Immature natural killer cell (primary cell): ENCODE measurements at regions not wholly inside any gene's neighbourhood (a gene's known extent, or its start where the extent isn't known, plus 50 kb on each side); places are given as distances from the start of the nearest gene placed in this dataset.

Experiments
- DNase-seq, 3 donors: peaks; one replicate each; pipeline ENCODE4 v3.0.0; 2022; ENCODE audit warnings: mixed read lengths in 1 of 3
- H3K27ac Mint-ChIP-seq, 6 donors: one replicate each; pipeline ENCODE4 v1.8.0; 2020; ENCODE audit warnings: mixed read lengths in 6 of 6, mild to moderate bottlenecking in 5 of 6, inconsistent platforms in 4 of 6, moderate library complexity in 3 of 6
- H3K27me3 Mint-ChIP-seq, 3 donors: one replicate each; pipeline ENCODE4 v1.8.0; 2020 to 2021; ENCODE audit warnings: low read depth in 3 of 3, mild to moderate bottlenecking in 3 of 3, mixed read lengths in 3 of 3, moderate library complexity in 3 of 3, inconsistent platforms in 1 of 3
- H3K36me3 Mint-ChIP-seq, 3 donors: one replicate each; pipeline ENCODE4 v1.8.0; 2020; ENCODE audit warnings: mixed read lengths in 3 of 3, inconsistent platforms in 2 of 3, mild to moderate bottlenecking in 2 of 3
- H3K4me1 Mint-ChIP-seq, 2 donors: one replicate each; pipeline ENCODE4 v1.8.0; 2020; ENCODE audit warnings: inconsistent platforms in 2 of 2, mild to moderate bottlenecking in 2 of 2, mixed read lengths in 2 of 2, moderate library complexity in 1 of 2
- H3K4me3 Mint-ChIP-seq, 5 donors: one replicate each; pipeline ENCODE4 v1.8.0; 2020; ENCODE audit warnings: mild to moderate bottlenecking in 5 of 5, mixed read lengths in 5 of 5, inconsistent platforms in 3 of 5, moderate library complexity in 3 of 5
- H3K9me3 Mint-ChIP-seq, 6 donors: one replicate each; pipeline ENCODE4 v1.8.0; 2020; ENCODE audit warnings: mild to moderate bottlenecking in 6 of 6, mixed read lengths in 6 of 6, inconsistent platforms in 4 of 6, moderate library complexity in 3 of 6

DNA sequence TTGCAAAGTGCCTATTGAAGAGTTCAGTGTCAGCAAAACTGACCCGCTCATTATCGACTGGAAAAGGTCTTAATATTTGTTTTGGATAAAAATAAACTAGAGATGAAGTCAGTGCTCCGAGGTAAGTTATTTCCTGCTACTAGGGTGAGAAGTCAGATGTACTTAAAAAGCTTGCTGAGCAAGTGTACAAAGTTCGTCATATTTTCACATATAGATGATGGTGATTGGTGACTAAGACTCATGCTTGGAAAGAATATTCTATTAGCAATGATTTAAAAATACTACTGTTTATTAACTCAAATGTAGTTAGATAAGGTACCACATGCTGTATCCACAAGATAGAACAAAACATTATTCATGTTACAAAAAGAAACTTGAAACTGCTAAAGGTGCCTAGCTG lies 643.7 kb downstream of the GABRG2 start:
- Mint-ChIP-seq H3K27me3 (no peaks in the 10 kb centered on the region), H3K9me3 (peaks cover 3 to 40% (median 14%) of the 10 kb centered on the region in 6 donors), H3K36me3 (no peaks in the 10 kb centered on the region), H3K4me1 (no peaks in the 10 kb centered on the region), H3K4me3 (no peak overlapping the region), H3K27ac (no peak overlapping the region)
- DNase-seq, result no peak

DNA sequence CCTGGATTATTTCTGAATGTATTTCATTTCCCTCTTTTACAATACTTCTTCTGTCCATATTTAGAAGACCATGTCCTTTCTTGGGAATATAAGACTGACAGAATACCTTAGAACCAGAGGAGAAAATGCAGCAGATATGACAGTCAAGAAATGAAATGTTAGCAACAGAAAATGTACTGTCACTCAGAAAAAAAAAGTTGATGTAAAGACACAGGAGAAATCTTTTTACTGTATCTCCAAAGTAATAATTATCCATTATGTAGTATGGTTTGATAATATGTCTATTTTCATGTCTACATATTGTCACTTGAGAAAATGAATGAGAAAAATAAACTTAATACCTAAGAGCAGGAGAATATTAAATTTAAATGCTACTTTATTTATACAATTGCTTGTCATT lies 652.1 kb downstream of the GABRG2 start:
- Mint-ChIP-seq H3K4me3 (no peak overlapping the region), H3K27ac (no peak overlapping the region), H3K9me3 (peaks cover 6 to 26% (median 21%) of the 10 kb centered on the region in 6 donors), H3K27me3 (no peaks in the 10 kb centered on the region), H3K36me3 (no peaks in the 10 kb centered on the region), H3K4me1 (no peaks in the 10 kb centered on the region)
- no peak for DNase-seq

DNA sequence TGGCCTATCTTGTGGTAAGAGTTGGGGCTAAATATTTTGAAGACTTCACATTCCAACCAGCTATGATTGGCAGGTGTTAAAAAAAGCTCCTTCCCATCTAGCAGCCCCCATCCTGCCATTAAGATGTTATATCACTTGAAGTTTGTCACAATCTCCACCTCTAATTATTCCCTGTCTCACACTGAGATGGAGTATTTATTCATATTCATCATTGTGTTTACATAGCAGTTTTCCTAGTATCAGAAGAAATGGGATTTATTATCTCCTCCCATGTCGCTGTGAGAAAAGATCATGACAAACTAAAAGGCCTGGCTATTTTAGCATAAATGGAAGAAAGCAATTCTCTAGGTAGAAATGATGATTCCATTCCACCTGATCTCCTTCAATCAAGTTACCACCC lies 653.6 kb downstream of the GABRG2 start:
- Mint-ChIP-seq H3K36me3 (no peaks in the 10 kb centered on the region), H3K4me3 (no peak overlapping the region), H3K27me3 (no peaks in the 10 kb centered on the region), H3K4me1 (no peaks in the 10 kb centered on the region), H3K9me3 (peaks cover 8 to 31% (median 24%) of the 10 kb centered on the region in 6 donors), H3K27ac (no peak overlapping the region)
- DNase-seq, result no peak

DNA sequence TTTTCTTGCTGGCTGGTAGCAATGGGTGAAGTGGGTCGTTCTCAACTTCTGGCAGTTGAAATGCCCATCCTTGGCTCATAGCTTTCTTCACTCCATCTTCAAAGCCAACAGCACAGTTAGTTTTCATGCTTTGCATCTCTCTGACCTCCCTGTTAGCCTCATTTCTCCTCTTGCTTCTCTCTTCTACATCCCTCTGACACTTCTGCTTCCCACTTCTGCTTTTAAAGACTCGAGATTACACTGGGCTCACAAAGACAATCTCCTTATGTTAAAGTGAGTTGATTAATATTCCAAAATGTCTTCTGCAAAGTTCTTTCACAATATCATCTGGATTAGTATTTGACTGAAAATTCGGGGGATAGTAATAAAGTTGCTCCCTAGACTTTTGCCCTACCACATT lies 684.8 kb upstream of the CCNG1 start:
- Mint-ChIP-seq H3K27me3 (no peaks in the 10 kb centered on the region), H3K4me1 (no peaks in the 10 kb centered on the region), H3K27ac (no peak overlapping the region), H3K4me3 (no peak overlapping the region), H3K36me3 (peaks cover 0 to 6% (median 0%) of the 10 kb centered on the region in 3 donors), H3K9me3 (peaks cover 7 to 38% (median 20%) of the 10 kb centered on the region in 6 donors)
- no peak for DNase-seq

DNA sequence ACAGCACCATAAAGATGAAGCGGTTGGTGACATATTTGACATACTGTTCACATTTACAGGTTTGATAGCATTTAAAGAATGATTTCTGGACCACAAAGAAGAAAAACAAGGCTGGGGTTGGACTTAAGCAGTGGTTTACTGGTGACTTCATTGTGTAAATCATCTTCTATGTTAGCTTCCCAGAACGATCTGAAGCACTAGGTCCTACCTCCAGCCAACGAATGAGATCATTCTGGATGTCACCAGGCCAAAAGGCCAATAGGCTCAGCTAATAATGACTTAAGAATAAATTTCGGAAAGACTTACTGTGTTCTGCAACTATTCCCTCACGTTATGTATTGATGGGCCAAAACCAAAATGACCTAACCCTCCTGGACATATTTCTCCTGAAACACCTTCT lies 675.3 kb upstream of the CCNG1 start:
- Mint-ChIP-seq H3K9me3 (peaks cover 1 to 46% (median 13%) of the 10 kb centered on the region in 6 donors), H3K4me3 (no peak overlapping the region), H3K36me3 (no peaks in the 10 kb centered on the region), H3K27me3 (no peaks in the 10 kb centered on the region), H3K27ac (no peak overlapping the region), H3K4me1 (no peaks in the 10 kb centered on the region)
- DNase-seq, result no peak

DNA sequence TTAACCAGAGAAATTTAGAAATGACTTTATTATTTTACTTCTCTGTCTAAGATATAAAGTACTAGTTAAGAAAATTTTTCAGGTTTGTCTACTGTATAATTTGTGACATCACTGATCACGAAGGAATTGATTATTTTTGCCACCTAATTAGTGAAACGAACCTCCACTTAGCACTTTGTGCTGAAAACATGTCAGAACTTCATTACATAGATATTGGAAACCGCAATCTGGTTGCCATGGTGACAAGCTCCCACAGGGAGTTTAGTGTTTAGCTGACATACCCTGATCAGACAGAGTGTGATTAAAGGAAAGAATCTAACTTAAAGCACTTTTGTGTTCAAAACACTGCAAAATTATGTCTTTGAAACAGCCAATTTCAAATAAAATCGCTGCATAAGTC lies 668.4 kb upstream of the CCNG1 start:
- Mint-ChIP-seq H3K27me3 (peaks cover 0 to 2% (median 0%) of the 10 kb centered on the region in 3 donors), H3K36me3 (no peaks in the 10 kb centered on the region), H3K4me1 (no peaks in the 10 kb centered on the region), H3K27ac (no peak overlapping the region), H3K4me3 (no peak overlapping the region), H3K9me3 (peaks cover 4 to 53% (median 9%) of the 10 kb centered on the region in 6 donors)
- DNase-seq, result no peak

DNA sequence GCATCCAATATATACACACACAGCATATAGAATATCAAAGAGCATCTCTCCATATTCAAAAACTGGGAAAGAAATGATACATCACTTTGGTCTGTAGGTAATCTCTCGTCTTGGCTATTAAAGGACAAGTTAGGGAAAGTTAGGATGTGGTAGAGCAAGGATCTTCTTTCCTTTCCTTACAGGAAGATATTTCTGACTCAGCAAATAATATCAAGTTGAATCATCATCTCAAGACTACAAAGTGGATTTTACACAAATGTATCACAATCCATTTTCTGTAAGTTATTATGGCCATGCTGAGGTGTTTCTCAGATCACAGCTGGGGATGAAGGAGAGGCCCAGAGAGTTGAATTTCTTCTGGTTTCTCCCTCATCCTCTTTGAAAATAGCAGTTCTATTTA lies 651.7 kb upstream of the CCNG1 start:
- Mint-ChIP-seq H3K9me3 (peaks cover 2 to 15% (median 8%) of the 10 kb centered on the region in 6 donors), H3K27me3 (peaks cover 0 to 1% (median 0%) of the 10 kb centered on the region in 3 donors), H3K27ac (no peak overlapping the region), H3K4me1 (no peaks in the 10 kb centered on the region), H3K36me3 (no peaks in the 10 kb centered on the region), H3K4me3 (no peak overlapping the region)
- no peak for DNase-seq

DNA sequence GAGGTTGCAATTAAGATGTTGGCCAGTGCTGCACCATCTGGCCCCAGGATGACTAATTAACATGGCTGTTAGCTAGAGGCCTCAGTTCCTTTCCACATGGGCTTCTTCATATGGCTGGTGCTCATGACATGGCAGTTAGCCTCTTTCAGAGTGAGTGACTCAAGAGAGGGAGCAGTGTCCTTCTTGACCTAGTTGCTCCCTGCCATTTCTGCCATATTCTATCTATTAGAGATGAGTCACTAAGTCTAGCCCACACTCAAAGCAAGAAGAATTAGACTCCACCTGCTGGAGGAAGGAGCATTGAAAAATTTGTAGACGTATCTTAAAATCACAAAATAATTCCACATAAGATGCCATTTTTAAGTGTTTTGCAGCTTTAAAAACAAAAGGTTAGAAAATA lies 651.2 kb upstream of the CCNG1 start:
- Mint-ChIP-seq H3K9me3 (peaks cover 2 to 15% (median 11%) of the 10 kb centered on the region in 6 donors), H3K4me1 (no peaks in the 10 kb centered on the region), H3K27me3 (peaks cover 0 to 1% (median 0%) of the 10 kb centered on the region in 3 donors), H3K4me3 (no peak overlapping the region), H3K27ac (no peak overlapping the region), H3K36me3 (no peaks in the 10 kb centered on the region)
- no peak for DNase-seq

DNA sequence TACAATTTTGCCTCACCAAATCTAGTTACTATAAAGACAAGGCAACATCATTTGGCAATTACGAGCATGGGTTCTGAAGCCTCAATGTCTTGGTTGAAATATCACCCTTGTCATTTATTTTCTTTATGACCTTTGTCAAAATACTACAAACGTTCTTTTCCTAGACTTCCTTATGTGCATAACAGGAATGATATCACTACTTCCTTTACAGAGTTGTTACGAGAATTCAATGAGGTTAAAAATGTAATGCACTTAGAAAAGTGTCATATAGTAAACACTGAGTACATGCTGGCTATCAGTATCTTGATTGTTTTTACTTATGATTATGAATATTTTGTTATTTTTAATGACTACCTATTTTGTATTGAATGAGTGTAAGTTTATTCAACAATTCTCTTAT lies 640.9 kb upstream of the CCNG1 start:
- no peaks in the 10 kb centered on the region for H3K4me1 Mint-ChIP-seq
- no peaks in the 10 kb centered on the region for H3K36me3 Mint-ChIP-seq
- no peak for DNase-seq
- H3K9me3 Mint-ChIP-seq, result peaks cover 3 to 39% (median 19%) of the 10 kb centered on the region in 6 donors
- no peak overlapping the region for H3K27ac Mint-ChIP-seq
- peaks cover 0 to 2% (median 1%) of the 10 kb centered on the region in 3 donors for H3K27me3 Mint-ChIP-seq
- H3K4me3 Mint-ChIP-seq, result no peak overlapping the region

DNA sequence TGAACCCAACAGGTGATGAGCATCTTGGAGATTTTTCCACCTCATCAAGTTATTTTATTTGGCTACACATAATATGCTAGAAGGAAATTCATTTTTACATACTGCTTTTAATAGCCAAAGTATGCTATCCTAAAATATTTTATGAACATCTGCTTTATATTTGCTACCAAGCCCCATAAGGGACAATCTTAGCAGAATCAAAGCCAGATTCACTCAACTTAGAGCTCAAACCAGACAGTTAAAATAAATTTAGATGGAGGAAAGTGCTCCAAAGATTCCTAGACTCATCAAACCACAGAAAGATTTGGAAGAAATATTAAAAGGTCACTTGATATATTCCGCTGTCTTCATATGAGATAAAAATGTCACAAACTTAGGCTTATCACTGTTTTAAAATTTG lies 637.1 kb upstream of the CCNG1 start:
- Mint-ChIP-seq H3K36me3 (no peaks in the 10 kb centered on the region), H3K27ac (no peak overlapping the region), H3K4me3 (no peak overlapping the region), H3K4me1 (no peaks in the 10 kb centered on the region), H3K27me3 (peaks cover 0 to 1% (median 0%) of the 10 kb centered on the region in 3 donors), H3K9me3 (peaks cover 3 to 19% (median 11%) of the 10 kb centered on the region in 6 donors)
- DNase-seq, result no peak

DNA sequence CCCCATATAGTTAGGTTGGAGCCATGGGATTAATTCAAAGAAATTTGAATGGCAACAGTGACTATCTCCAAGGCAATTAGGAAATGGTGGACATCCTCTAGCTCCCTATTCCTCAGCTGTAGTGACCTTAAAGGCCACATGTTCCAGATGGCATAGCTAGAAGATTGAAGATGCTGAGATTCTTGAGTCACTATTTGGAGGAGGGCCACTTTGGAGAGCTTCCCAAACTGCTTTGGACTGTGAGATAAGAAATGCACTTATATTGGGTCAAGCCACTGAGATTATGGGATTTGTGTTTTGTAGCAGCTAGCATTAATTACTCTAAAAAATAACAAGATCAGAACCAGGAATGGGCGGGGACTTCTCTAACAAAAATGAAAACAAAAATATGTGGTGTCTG lies 636.2 kb upstream of the CCNG1 start:
- Mint-ChIP-seq H3K36me3 (no peaks in the 10 kb centered on the region), H3K9me3 (peaks cover 0 to 19% (median 12%) of the 10 kb centered on the region in 6 donors)

DNA sequence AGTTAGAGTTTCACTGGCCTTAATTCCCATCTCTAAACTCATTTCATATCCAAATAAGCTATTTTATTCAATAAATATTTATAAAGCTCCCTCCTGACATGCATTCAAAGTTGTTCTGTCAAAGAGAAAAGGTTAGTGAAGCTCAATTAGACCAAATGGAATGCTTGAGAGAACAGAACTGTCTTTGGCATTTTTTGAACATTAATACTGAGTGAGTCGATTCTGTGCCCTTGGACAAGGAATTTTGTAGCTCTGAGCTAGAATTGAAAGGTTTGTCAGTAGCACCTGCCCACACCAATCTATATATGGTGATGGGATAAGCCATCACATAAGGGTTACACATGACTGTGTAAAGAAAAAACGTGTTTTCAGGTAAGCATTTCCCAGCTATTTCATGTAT lies 631.2 kb upstream of the CCNG1 start:
- H3K4me3 Mint-ChIP-seq, result no peak overlapping the region
- H3K27ac Mint-ChIP-seq, result no peak overlapping the region
- H3K27me3 Mint-ChIP-seq, result peaks cover 0 to 2% (median 0%) of the 10 kb centered on the region in 3 donors
- H3K9me3 Mint-ChIP-seq, result peaks cover 4 to 20% (median 9%) of the 10 kb centered on the region in 6 donors
- H3K4me1 Mint-ChIP-seq, result no peaks in the 10 kb centered on the region
- H3K36me3 Mint-ChIP-seq, result no peaks in the 10 kb centered on the region
- no peak for DNase-seq

More for the DNA sequence above, 636.2 kb upstream of the CCNG1 start:
- Mint-ChIP-seq H3K27me3 (peaks cover 0 to 1% (median 0%) of the 10 kb centered on the region in 3 donors), H3K4me1 (no peaks in the 10 kb centered on the region), H3K27ac (no peak overlapping the region), H3K4me3 (no peak overlapping the region)
- no peak for DNase-seq

DNA sequence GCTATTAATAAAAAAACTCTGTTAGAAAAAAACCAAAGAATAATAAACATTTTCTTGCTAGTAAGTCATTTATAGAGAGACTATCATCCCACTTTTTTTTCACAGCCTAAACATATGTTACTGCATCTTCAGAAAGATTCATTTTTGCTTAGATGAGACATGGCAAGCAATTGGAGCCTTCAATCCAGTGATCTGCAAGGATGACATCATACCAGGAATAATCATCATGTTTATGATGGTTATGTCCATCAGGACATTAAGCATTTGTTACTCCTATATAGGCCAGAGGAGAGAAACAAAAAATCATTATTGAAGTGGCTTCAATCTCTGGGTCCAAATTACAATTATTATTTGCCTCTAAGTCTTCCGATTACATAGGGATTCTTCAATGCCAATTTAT lies 626.3 kb upstream of the CCNG1 start:
- H3K27ac Mint-ChIP-seq, result no peak overlapping the region
- peaks cover 0 to 3% (median 0%) of the 10 kb centered on the region in 3 donors for H3K27me3 Mint-ChIP-seq
- no peak overlapping the region for H3K4me3 Mint-ChIP-seq
- H3K36me3 Mint-ChIP-seq, result no peaks in the 10 kb centered on the region
- no peaks in the 10 kb centered on the region for H3K4me1 Mint-ChIP-seq
- H3K9me3 Mint-ChIP-seq, result peaks cover 8 to 28% (median 19%) of the 10 kb centered on the region in 6 donors
- no peak for DNase-seq

DNA sequence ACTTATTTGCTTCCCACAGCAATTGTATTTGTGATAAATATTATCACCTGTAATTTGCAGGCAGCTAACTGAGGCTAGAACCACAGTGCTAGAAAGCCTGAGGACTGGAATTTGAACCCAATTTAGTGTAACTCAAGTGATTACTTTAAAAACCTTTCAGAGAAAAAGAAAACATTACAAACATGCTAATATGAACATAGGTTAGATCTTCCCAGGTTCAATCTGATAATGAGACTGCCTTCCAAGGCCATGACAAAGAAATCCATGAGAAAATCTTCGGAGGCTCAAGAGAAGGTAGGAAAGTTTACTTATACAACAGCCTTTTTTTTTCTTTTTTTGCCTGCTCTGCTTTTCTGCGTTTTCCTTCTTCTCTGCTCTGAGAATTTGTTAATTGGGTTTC lies 620.6 kb upstream of the CCNG1 start:
- H3K36me3 Mint-ChIP-seq, result no peaks in the 10 kb centered on the region
- H3K27me3 Mint-ChIP-seq, result peaks cover 0 to 2% (median 0%) of the 10 kb centered on the region in 3 donors
- H3K4me1 Mint-ChIP-seq, result no peaks in the 10 kb centered on the region
- no peak overlapping the region for H3K27ac Mint-ChIP-seq
- peaks cover 4 to 36% (median 18%) of the 10 kb centered on the region in 6 donors for H3K9me3 Mint-ChIP-seq
- no peak overlapping the region for H3K4me3 Mint-ChIP-seq
- no peak for DNase-seq

DNA sequence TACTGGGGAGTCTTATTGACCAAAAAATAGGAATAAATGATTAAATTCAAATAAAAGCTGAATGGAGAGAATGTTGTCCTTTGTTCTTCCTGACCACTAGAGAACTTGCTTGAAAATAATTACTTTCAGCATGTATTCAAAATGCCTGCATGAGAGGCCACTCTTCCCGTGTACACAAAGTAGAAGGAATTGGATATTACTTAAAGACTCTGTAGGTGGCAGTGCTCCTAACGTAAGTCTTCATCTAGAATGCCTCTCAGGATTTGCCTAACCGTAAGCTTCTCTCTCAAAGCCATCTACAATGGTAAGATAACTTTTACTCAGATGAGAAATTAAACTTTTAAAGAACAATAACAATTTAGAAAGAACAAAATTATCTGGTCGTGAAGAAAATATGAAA lies 620.0 kb upstream of the CCNG1 start:
- Mint-ChIP-seq H3K4me1 (no peaks in the 10 kb centered on the region), H3K27me3 (peaks cover 0 to 2% (median 0%) of the 10 kb centered on the region in 3 donors), H3K4me3 (no peak overlapping the region), H3K27ac (no peak overlapping the region), H3K9me3 (peaks cover 4 to 31% (median 14%) of the 10 kb centered on the region in 6 donors), H3K36me3 (no peaks in the 10 kb centered on the region)
- DNase-seq, result no peak
